K562 (cell line): ENCODE measurements at regions not wholly inside any gene's neighbourhood (a gene's known extent, or its start where the extent isn't known, plus 50 kb on each side); places are given as distances from the start of the nearest gene placed in this dataset.

ENCODE experiments used
- ATAC-seq: fragments of 200-7000 bp; cut with Tn5 transposase; 3 replicates; pipeline ENCODE4 v1.9.1; 2020; ENCODE audit warnings: moderate library complexity
- BruUV-seq: library from RNA; stranded (reverse); fragments of 400-500 nt; replicated peaks from 2 replicates; lab custom pipeline; 2021; lab: Mats Ljungman, UMichigan
- CTCF ChIA-PET: fragments of 300-600 bp; formaldehyde crosslinking; extraction: SDS; loops from one replicate; lab custom pipeline; 2021; ENCODE audit warnings: low intra/inter-chr PET ratio; lab: Yijun Ruan, JAX
- POLR2A ChIA-PET: fragments of 300-600, 350-650 bp; sonication (Branson Sonifier 250); formaldehyde crosslinking; extraction: SDS; loops from one replicate; lab custom pipeline; 2021; ENCODE audit warnings: antibody characterized with exemption, inconsistent platforms; lab: Yijun Ruan, JAX
- DNase-seq, 4 experiments: peaks; one replicate each; pipeline versions ENCODE4 v3.0.0 to v3.0.0-alpha.2; 2011 to 2018; ENCODE audit warnings: low spot score in 3 of 4, mixed read lengths in 3 of 4; ENCODE audit errors: extremely low read depth in 1 of 4
- FAIRE-seq: peaks from 2 replicates; lab custom pipeline; 2011; peaks lifted over from hg19 to GRCh38; lab: Jason Lieb, UNC
- H2AFZ ChIP-seq: 2 replicates; pipeline ENCODE4 v1.6.0; 2011; ENCODE audit warnings: low read depth, low read length, control low read depth, inconsistent platforms
- H3K27ac ChIP-seq: fragments of 200-600 bp; 3 replicates; pipeline ENCODE4 v1.8.0; 2011; ENCODE audit warnings: low read depth, mild to moderate bottlenecking, control low read depth, inconsistent platforms, low read length, moderate library complexity, mixed read lengths; ENCODE audit errors: extremely low read depth
- H3K27me3 ChIP-seq, 2 experiments: fragments of 300-600 bp in 1 of 2; 2 replicates in 1 of 2; 3 replicates in 1 of 2; pipeline versions ENCODE4 v1.6.0 to v1.8.0; 2011; ENCODE audit warnings: inconsistent platforms in 2 of 2, low read length in 2 of 2, mild to moderate bottlenecking in 1 of 2, mixed read lengths in 1 of 2, moderate library complexity in 1 of 2; ENCODE audit not compliant: control insufficient read depth in 2 of 2, insufficient read depth in 2 of 2
- H3K36me3 ChIP-seq: fragments of 300-600 bp; 3 replicates; pipeline ENCODE4 v1.8.0; 2011; ENCODE audit warnings: mild to moderate bottlenecking, low read length, inconsistent platforms; ENCODE audit not compliant: control insufficient read depth, insufficient read depth
- H3K4me1 ChIP-seq, 2 experiments: fragments of 200-600 bp in 1 of 2; replicated peaks in 1 of 2; 2 replicates in 1 of 2; 3 replicates in 1 of 2; pipeline versions ENCODE4 v1.5.1 to v1.8.0; 2011; ENCODE audit warnings: inconsistent platforms in 2 of 2, low read length in 2 of 2, mild to moderate bottlenecking in 1 of 2, mixed read lengths in 1 of 2, moderate library complexity in 1 of 2; ENCODE audit not compliant: control insufficient read depth in 2 of 2, insufficient read depth in 2 of 2
- H3K4me2 ChIP-seq: 2 replicates; pipeline ENCODE4 v1.6.1; 2011; ENCODE audit warnings: low read length, control low read depth, inconsistent platforms, mixed read lengths; ENCODE audit not compliant: insufficient read depth
- H3K4me3 ChIP-seq: fragments of 200-600 bp; sonication (generic), shearing (Covaris generic); 2 replicates; pipeline ENCODE4 v1.5.1; 2016; ENCODE audit warnings: control low read depth, inconsistent platforms
- H3K79me2 ChIP-seq: fragments of 200-600 bp; 3 replicates; pipeline ENCODE4 v1.8.0; 2011; ENCODE audit warnings: low read length, inconsistent platforms; ENCODE audit not compliant: control insufficient read depth, insufficient read depth
- H3K9ac ChIP-seq, 2 experiments: 2 replicates each; pipeline versions ENCODE4 v1.6.0 to v1.6.1; 2011; ENCODE audit warnings: low read depth in 2 of 2, low read length in 2 of 2, control low read depth in 1 of 2, inconsistent platforms in 1 of 2, mild to moderate bottlenecking in 1 of 2, mixed read lengths in 1 of 2; ENCODE audit not compliant: insufficient read depth in 1 of 2
- H3K9me1 ChIP-seq: one replicate; pipeline ENCODE4 v1.6.0; 2011; ENCODE audit warnings: inconsistent platforms, mild to moderate bottlenecking, low read length, moderate library complexity; ENCODE audit not compliant: control insufficient read depth, insufficient read depth
- H3K9me3 ChIP-seq: replicated peaks from 2 replicates; pipeline ENCODE4 v1.5.1; 2011; ENCODE audit warnings: low read depth, low read length, inconsistent platforms; ENCODE audit not compliant: control insufficient read depth, insufficient read depth
- H4K20me1 ChIP-seq: replicated peaks from 2 replicates; pipeline ENCODE4 v1.6.1; 2011; ENCODE audit warnings: low read length, inconsistent platforms, mixed read lengths; ENCODE audit not compliant: control insufficient read depth, insufficient read depth
- CBX2 ChIP-seq: fragments of 200-600 bp; sonication (generic); IDR thresholded peaks from one replicate; pipeline ENCODE4 v1.6.1; 2012; ENCODE audit warnings: mild to moderate bottlenecking, low read length, inconsistent platforms; ENCODE audit not compliant: insufficient read depth, poor library complexity, severe bottlenecking
- CEBPB ChIP-seq: fragments of 450-650 bp; IDR thresholded peaks from 2 replicates; pipeline ENCODE4 v1.6.1; 2016; ENCODE audit warnings: missing genetic modification characterization, missing compliant biosample characterization
- CXXC5 ChIP-seq: fragments of 250-450 bp; sonication (Bioruptor Pico); IDR thresholded peaks from 2 replicates; pipeline ENCODE4 v1.8.0; 2022; ENCODE audit warnings: inconsistent platforms, mild to moderate bottlenecking, moderate library complexity
- DACH1 ChIP-seq: fragments of 450-650 bp; IDR thresholded peaks from 2 replicates; pipeline ENCODE4 v1.6.1; 2018; ENCODE audit not compliant: partially characterized antibody
- ELF1 ChIP-seq: fragments of 200-800 bp; sonication (Bioruptor generic); IDR thresholded peaks from 2 replicates; pipeline ENCODE4 v1.6.1; 2016; ENCODE audit warnings: missing genetic modification characterization, missing compliant biosample characterization
- MEIS2 ChIP-seq: fragments of 450-650 bp; IDR thresholded peaks from 2 replicates; pipeline ENCODE4 v1.6.1; 2014; ENCODE audit warnings: mild to moderate bottlenecking; ENCODE audit not compliant: partially characterized antibody
- NR2C2 ChIP-seq, 2 experiments: fragments of 200-800 bp in 1 of 2; sonication (Bioruptor generic) in 1 of 2; sonication (generic) in 1 of 2; formaldehyde crosslinking in 1 of 2; IDR thresholded peaks; 2 replicates each; pipeline versions ENCODE4 v1.6.1 to v1.8.0; 2016 to 2022; ENCODE audit warnings: mild to moderate bottlenecking in 1 of 2, missing compliant biosample characterization in 1 of 2, missing genetic modification characterization in 1 of 2, missing genetic modification reagents in 1 of 2
- PHB2 ChIP-seq: fragments of 450-650 bp; IDR thresholded peaks from 2 replicates; pipeline ENCODE4 v1.6.1; 2017; ENCODE audit warnings: low read depth
- PHF8 ChIP-seq: fragments of 200-600 bp; sonication (generic); IDR thresholded peaks from 2 replicates; pipeline ENCODE4 v1.6.1; 2012; ENCODE audit warnings: mixed run types, mild to moderate bottlenecking, inconsistent platforms, low read length, moderate library complexity, borderline replicate concordance
- POLR2H ChIP-seq: IDR thresholded peaks from 2 replicates; pipeline ENCODE4 v1.6.1; 2016; ENCODE audit warnings: missing genetic modification characterization, low read depth, mild to moderate bottlenecking, control low read depth, missing compliant biosample characterization, moderate library complexity
- PTTG1 ChIP-seq: fragments of 450-650 bp; IDR thresholded peaks from 2 replicates; pipeline ENCODE4 v1.6.1; 2016; ENCODE audit warnings: low read depth, mild to moderate bottlenecking, missing genetic modification characterization, missing compliant biosample characterization
- RERE ChIP-seq: sonication (generic); formaldehyde crosslinking; IDR thresholded peaks from 2 replicates; pipeline ENCODE4 v1.8.0; 2023; ENCODE audit warnings: missing genetic modification reagents, mild to moderate bottlenecking, borderline replicate concordance
- TAF7 ChIP-seq: fragments of 450-650 bp; IDR thresholded peaks from 2 replicates; pipeline ENCODE4 v1.6.1; 2016; ENCODE audit warnings: missing genetic modification characterization, missing compliant biosample characterization
- ZNF146 ChIP-seq: IDR thresholded peaks from one replicate; pipeline ENCODE4 v1.6.1; 2018; ENCODE audit warnings: missing compliant biosample characterization; ENCODE audit not compliant: unreplicated experiment
- ZNF75A ChIP-seq: fragments of 450-650 bp; formaldehyde crosslinking; IDR thresholded peaks from 2 replicates; pipeline ENCODE4 v1.4.0; 2020; ENCODE audit warnings: mild to moderate bottlenecking
- ZNF785 ChIP-seq: fragments of 250-450 bp; sonication (Bioruptor Pico); IDR thresholded peaks from 2 replicates; pipeline ENCODE4 v1.4.0; 2020; ENCODE audit warnings: mild to moderate bottlenecking
- in situ Hi-C: fragments of 300-500 bp; cut with MboI; formaldehyde crosslinking; loops from 4 replicates; pipeline ENCODE4 v1.15.0; 2018; ENCODE audit warnings: inconsistent platforms, mixed read lengths
- intact Hi-C: fragments of 100-400 bp; cut with micrococcal nuclease; formaldehyde crosslinking; loops from 2 replicates; pipeline ENCODE4 v1.14.2; 2022
- TF ChIP-seq, protein P1 (sequence below): fragments of 250-450 bp; sonication (Bioruptor Pico); IDR thresholded peaks from 2 replicates; pipeline ENCODE4 v1.6.1; 2021; ENCODE audit warnings: mild to moderate bottlenecking

DNA sequence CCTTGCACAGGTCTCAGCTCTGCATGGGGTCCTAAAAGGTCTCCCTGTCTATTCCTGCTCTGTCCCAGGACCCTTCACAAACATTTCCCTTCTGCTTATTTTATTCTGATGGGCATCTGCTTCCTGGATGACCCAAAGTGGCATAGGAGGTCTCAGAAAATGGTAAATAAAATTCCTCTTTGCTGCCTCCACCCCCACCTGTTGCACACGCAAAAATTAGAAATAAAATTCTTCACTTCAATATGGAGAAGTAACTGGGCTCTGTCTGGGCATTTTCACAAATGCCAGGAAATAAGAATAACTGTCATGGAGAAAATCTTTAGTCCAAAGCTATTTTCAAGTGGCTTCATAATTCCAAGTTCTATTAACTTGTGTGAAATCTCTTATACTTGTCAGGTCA, 106.6 kb upstream of the MAP1B start (continued):
- no peak for TF ChIP-seq NR2C2 (CRISPR knock-in tag; IDR thresholded peaks at IDR 0.05)
- TF ChIP-seq NR2C2 (tag; IDR thresholded peaks at IDR 0.05): no peak
- no peak for TF ChIP-seq ZNF785
- no peak for TF ChIP-seq MEIS2
- no peak for TF ChIP-seq ELF1 (tag)
- no peak for TF ChIP-seq RERE (CRISPR knock-in tag)
- TF ChIP-seq PTTG1 (tag): no peak

DNA sequence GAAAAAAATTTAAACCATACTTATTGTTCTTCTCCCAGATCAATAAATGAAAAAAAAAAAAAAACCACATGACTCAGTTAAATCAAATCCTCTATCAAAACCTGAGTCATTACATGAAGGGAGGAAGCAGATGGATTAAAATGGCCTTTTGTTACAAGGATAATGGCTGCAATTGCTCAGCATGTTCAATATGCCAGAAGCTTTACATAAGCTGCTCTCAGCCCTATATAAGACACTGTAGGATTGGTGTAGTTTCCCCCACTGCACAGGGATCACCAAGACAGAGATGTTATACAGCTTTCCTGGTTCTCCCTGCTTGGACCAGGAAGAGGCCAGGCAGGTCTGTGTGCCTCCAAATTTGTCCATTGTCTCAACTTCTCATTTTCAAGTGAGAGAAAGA, 101.6 kb upstream of the MAP1B start:
- Histone ChIP-seq H2AFZ (no peak overlapping the region), H3K27ac (no peak overlapping the region), H3K9ac (no peak overlapping the region), H3K4me1 (no peaks in the 10 kb centered on the region), H3K9me1 (no peaks in the 10 kb centered on the region), H3K9me3 (no peaks in the 10 kb centered on the region), H4K20me1 (no peaks in the 10 kb centered on the region), H3K27me3 (peaks cover 6 to 11% of the 10 kb centered on the region in 2 experiments; a peak in 4 of 5 replicates), H3K4me2 (no peak overlapping the region), H3K79me2 (no peaks in the 10 kb centered on the region), H3K36me3 (no peaks in the 10 kb centered on the region), H3K4me3 (no peak overlapping the region)
- POLR2A ChIA-PET: no interaction called here
- DNase-seq (no peak), ATAC-seq (no peak), FAIRE-seq (no peak)
- intact Hi-C loops (loop anchor here (10.0 kb wide), 1 partner anchor 171 kb away; no protein-coding TSS in a partner anchor), in situ Hi-C loops (no loop called here)
- CTCF ChIA-PET: no interaction called here
- no TSS peak for BruUV-seq
- TF ChIP-seq PHF8: no peak
- no peak for TF ChIP-seq ZNF146 (CRISPR knock-in tag)
- no peak for TF ChIP-seq DACH1
- TF ChIP-seq ZNF75A: no peak
- no peak for TF ChIP-seq POLR2H (tag)
- no peak for TF ChIP-seq CEBPB
- no peak for TF ChIP-seq TAF7 (tag)
- no peak for TF ChIP-seq CBX2
- TF ChIP-seq, protein P1, sequence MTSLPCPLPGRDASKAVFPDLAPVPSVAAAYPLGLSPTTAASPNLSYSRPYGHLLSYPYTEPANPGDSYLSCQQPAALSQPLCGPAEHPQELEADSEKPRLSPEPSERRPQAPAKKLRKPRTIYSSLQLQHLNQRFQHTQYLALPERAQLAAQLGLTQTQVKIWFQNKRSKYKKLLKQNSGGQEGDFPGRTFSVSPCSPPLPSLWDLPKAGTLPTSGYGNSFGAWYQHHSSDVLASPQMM: no peak
- no peak for TF ChIP-seq PHB2
- TF ChIP-seq CXXC5 (CRISPR knock-in tag): no peak
